Cardiac muscle cell (in vitro differentiated cells and primary cell): ENCODE measurements at regions not wholly inside any gene's neighbourhood (a gene's known extent, or its start where the extent isn't known, plus 50 kb on each side); places are given as distances from the start of the nearest gene placed in this dataset.

Source experiments
- DNase-seq, 2 donors: peaks; one replicate each; pipeline versions ENCODE4 v3.0.0 to v3.0.0-alpha.2; 2010 to 2017; ENCODE audit warnings: low read depth in 1 of 2, low spot score in 1 of 2
- H3K27ac ChIP-seq: fragments of 200-600 bp; sonication (generic); 2 replicates; pipeline ENCODE4 v1.5.1; 2016
- H3K27me3 ChIP-seq: fragments of 200-600 bp; sonication (generic); 2 replicates; pipeline ENCODE4 v1.6.0; 2016; ENCODE audit warnings: control low read depth
- H3K36me3 ChIP-seq: fragments of 200-600 bp; sonication (generic); 2 replicates; pipeline ENCODE4 v1.5.1; 2016; ENCODE audit warnings: control low read depth
- H3K4me1 ChIP-seq: fragments of 200-600 bp; sonication (generic); 2 replicates; pipeline ENCODE4 v1.8.1; 2017; ENCODE audit warnings: low read depth, mild to moderate bottlenecking, mixed run types
- H3K4me3 ChIP-seq: fragments of 200-600 bp; sonication (generic); 2 replicates; pipeline ENCODE4 v1.5.1; 2016; ENCODE audit warnings: mild to moderate bottlenecking
- H3K9me3 ChIP-seq: fragments of 200-600 bp; sonication (generic); 2 replicates; pipeline ENCODE4 v1.5.1; 2017; ENCODE audit warnings: low read depth, mild to moderate bottlenecking, control low read depth
- CTCF ChIP-seq: IDR thresholded peaks from 2 replicates; pipeline ENCODE4 v1.5.1; 2012; ENCODE audit warnings: low read depth, mild to moderate bottlenecking, low read length

- no peak for TF ChIP-seq CTCF
- H3K9me3 ChIP-seq: no peaks in the 10 kb centered on the region
- H3K4me3 ChIP-seq: no peak overlapping the region
- H3K27ac ChIP-seq: no peak overlapping the region
- no peaks in the 10 kb centered on the region for H3K27me3 ChIP-seq
- H3K4me1 ChIP-seq: no peaks in the 10 kb centered on the region
- DNase-seq: no peak
- H3K36me3 ChIP-seq: no peaks in the 10 kb centered on the region
Observed at GRCh38 chr1:184285401-184286087, 101.3 kb upstream of the C1orf21 start.

- Histone ChIP-seq H3K36me3 (no peaks in the 10 kb centered on the region), H3K27me3 (no peaks in the 10 kb centered on the region), H3K9me3 (no peaks in the 10 kb centered on the region), H3K27ac (no peak overlapping the region), H3K4me1 (no peaks in the 10 kb centered on the region), H3K4me3 (no peak overlapping the region)
- DNase-seq: no peak
- TF ChIP-seq CTCF: no peak
Observed at GRCh38 chr1:184287001-184287400, 99.8 kb upstream of the C1orf21 start.

GRCh38 chr1:184289825-184290550, 96.8 kb upstream of the C1orf21 start:
- no peak for TF ChIP-seq CTCF
- H3K27me3 ChIP-seq: no peaks in the 10 kb centered on the region
- DNase-seq: no peak
- H3K4me1 ChIP-seq: no peaks in the 10 kb centered on the region
- no peak overlapping the region for H3K27ac ChIP-seq
- H3K4me3 ChIP-seq: no peak overlapping the region
- H3K9me3 ChIP-seq: no peaks in the 10 kb centered on the region
- no peaks in the 10 kb centered on the region for H3K36me3 ChIP-seq

DNA sequence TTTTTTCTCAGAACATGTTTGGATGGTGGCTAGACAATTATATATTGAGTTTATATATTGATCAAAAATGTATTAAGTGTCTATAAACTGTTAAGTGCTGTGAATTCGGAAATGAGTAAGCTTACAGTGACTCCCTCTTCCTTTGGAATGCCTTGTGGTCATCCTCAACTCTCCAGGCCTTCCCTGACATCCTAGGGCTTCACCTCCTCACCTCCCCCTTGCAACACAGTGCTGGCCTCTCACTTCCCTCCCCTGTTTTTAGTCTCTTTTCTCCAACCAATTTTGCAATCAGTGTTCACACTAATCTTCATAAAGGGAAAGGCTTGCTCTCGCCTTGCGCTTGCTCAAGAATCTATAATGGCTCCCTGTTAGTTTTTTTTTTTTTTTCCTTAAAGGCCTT, 95.1 kb upstream of the C1orf21 start:
- TF ChIP-seq CTCF: no peak
- H3K36me3 ChIP-seq: no peaks in the 10 kb centered on the region
- no peak overlapping the region for H3K4me3 ChIP-seq
- no peaks in the 10 kb centered on the region for H3K9me3 ChIP-seq
- no peaks in the 10 kb centered on the region for H3K27me3 ChIP-seq
- peaks cover under 1% of the 10 kb centered on the region for H3K4me1 ChIP-seq
- no peak overlapping the region for H3K27ac ChIP-seq
- DNase-seq: peak in 1 of 2 donors; percentile 71

GRCh38 chr1:184292101-184292500, 94.7 kb upstream of the C1orf21 start:
- Histone ChIP-seq H3K4me3 (no peak overlapping the region), H3K27ac (no peak overlapping the region), H3K27me3 (no peaks in the 10 kb centered on the region), H3K4me1 (peaks cover 5% of the 10 kb centered on the region), H3K9me3 (no peaks in the 10 kb centered on the region), H3K36me3 (no peaks in the 10 kb centered on the region)
- no peak for TF ChIP-seq CTCF
- DNase-seq: no peak
